Omental fat pad (tissue), 3 donors: ENCODE measurements at regions not wholly inside any gene's neighbourhood (a gene's known extent, or its start where the extent isn't known, plus 50 kb on each side); places are given as distances from the start of the nearest gene placed in this dataset.

Experiments used
- ATAC-seq: fragments of 150-250 bp; one replicate; pipeline ENCODE4 v1.9.1; 2016; ENCODE audit warnings: mild to moderate bottlenecking, moderate library complexity; ENCODE audit not compliant: low FRiP score
- DNase-seq: peaks from one replicate; pipeline ENCODE4 v3.0.0-alpha.2; 2019; ENCODE audit warnings: low spot score
- TF ChIP-seq, protein P1 (sequence below), 3 donors: fragments of 450-650 bp; IDR thresholded peaks; one replicate each; pipeline ENCODE4 v1.5.1; 2016 to 2017; ENCODE audit warnings: antibody characterized with exemption in 3 of 3, mild to moderate bottlenecking in 3 of 3, moderate library complexity in 2 of 3

DNA sequence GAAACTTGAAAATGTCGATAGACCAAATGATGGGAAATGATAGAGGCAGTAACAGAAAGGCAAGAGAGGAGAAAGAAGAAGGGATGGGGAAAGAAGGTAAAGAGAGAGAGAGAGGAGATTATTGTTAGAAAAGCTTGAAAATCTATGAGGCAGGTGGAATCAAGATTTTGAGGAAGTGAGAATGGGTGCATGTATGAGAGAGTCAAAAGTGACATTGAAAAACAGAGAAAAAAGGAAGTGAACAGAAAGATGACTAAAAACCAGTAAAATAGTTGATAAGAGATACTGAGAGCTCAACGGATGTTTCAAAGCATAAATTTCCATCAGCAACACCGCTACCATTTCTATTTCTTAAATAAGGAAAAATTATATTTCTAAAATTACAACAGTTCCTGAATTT, 327.4 kb upstream of the CWC22 start:
- DNase-seq: no peak
- ATAC-seq: no peak
- TF ChIP-seq, protein P1, sequence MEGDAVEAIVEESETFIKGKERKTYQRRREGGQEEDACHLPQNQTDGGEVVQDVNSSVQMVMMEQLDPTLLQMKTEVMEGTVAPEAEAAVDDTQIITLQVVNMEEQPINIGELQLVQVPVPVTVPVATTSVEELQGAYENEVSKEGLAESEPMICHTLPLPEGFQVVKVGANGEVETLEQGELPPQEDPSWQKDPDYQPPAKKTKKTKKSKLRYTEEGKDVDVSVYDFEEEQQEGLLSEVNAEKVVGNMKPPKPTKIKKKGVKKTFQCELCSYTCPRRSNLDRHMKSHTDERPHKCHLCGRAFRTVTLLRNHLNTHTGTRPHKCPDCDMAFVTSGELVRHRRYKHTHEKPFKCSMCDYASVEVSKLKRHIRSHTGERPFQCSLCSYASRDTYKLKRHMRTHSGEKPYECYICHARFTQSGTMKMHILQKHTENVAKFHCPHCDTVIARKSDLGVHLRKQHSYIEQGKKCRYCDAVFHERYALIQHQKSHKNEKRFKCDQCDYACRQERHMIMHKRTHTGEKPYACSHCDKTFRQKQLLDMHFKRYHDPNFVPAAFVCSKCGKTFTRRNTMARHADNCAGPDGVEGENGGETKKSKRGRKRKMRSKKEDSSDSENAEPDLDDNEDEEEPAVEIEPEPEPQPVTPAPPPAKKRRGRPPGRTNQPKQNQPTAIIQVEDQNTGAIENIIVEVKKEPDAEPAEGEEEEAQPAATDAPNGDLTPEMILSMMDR (IDR thresholded peaks at IDR 0.05): no peak

DNA sequence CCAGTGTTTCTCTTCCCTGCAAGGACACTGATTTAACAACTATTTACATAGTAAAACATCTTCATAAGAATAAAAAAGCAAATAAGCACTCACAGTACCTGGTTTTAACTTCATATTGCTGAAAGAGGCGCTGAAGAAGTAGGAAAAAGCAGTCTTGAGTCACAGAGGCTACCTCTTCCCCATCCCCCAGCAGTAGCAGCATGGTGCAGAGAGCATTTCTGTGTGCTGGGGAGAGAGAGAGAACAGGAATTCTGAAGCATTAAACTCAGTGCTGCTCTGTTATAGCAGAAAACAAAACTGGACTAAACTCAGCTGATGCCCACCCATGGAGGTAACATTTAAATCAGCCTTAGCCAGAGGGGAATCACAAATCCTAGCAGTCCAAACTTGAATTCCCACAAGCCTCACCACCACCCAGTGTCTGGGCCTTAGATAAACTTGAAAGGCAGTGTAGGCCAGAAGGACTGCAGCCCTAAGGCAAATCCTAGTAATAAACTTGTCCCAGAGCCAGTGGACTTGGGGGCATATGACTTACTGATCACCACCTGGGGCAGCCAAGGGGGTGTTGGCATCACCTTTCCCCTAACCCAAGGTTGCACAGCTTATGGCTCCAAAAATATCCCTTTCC, 321.8 kb upstream of the CWC22 start:
- ATAC-seq: no peak

DNA sequence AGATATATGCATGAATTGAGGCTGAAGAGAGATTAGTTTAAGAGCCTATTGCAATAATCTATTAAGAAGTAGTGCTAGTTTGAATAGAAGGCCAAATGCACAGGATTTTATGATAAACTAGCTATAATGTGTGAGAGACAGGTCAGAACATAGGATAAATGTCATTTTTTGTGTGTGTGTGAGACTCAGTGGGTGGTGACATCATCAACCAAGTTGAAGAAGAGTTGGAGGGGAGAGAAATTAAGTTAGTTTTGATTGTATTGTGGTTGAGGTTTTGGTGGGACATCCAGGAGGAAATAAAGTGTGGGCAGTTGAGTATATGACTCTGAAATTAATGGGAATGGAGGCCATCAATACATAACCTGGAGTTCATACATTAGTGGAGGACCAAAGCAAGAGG, 320.1 kb upstream of the CWC22 start:
- TF ChIP-seq, protein P1 (IDR thresholded peaks at IDR 0.05): no peak
- DNase-seq (no peak), ATAC-seq (no peak)

More for the DNA sequence above, 321.8 kb upstream of the CWC22 start:
- DNase-seq: no peak
- TF ChIP-seq, protein P1 (IDR thresholded peaks at IDR 0.05): no peak

DNA sequence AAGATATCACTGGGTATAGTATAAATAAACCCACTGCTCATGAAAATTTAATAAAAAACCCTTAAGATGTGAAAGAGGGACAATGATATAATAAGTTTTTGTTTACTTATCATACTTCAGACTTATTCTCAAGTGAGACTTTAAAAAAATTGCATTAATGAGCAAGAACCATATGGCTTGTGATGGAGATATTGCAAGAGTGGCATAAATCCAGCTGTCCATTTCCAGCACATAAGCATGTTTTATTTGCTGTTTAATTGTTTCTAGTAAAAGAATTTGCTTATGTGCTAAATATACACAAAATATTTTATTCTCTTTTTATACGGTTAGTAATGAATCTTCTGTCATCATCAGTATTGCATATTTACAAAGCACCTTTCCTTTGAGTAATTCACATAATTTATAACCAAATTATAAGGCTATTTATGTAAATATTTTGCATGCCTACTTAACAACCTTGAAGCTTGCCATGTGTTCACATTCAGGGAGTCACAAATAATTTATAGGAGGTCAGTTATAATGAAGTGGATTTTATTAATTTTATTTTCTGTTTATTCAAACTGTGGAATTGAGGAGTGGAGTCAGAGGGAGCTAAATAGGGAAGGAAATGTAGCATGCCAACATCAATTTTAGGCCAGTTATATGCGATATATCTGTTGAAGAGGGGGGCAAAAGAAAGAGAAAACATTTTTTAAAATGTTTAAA, 318.5 kb upstream of the CWC22 start:
- no peak for DNase-seq
- TF ChIP-seq, protein P1 (IDR thresholded peaks at IDR 0.05): no peak
- no peak for ATAC-seq

DNA sequence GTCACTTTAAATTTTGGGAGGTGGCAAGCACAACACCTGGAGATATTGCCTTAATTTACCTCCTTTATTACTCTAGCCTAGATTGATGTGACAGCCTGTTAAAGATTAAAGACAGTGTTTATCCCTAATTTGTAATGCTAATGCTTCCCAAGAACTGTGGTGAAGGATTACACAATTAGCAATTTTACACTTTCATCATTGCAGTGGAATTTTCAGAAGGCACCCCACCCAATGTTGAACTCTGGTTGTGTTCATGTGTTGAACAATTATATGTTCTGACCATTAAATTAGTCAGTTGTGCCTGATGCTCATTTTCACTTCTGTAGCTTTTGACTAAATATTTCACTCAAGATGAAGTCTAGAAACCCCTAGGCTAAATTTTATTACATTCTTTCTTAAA, 317.1 kb upstream of the CWC22 start:
- DNase-seq (no peak), ATAC-seq (no peak)
- TF ChIP-seq, protein P1 (IDR thresholded peaks at IDR 0.05): no peak

DNA sequence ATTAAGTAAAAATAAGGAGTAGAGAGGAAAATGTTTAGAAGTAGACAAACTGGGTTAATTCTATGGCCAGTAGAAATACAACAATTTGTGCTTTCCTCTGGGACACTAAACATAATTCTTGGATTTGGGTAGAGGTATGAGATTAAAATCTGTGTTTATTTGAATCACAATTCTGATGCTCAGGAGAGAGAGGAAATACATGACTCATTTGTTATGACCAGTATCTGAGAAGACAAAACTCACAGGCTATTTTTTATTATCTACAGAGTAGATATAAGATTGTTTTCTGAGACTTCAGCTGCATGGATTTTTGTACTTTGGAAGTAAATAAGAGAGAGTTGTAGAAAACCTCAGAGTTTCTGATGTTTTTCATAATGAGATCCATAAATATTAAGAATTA, 315.7 kb upstream of the CWC22 start:
- DNase-seq: no peak
- ATAC-seq: no peak
- TF ChIP-seq, protein P1 (IDR thresholded peaks at IDR 0.05): no peak
